ENCODE measurements at regions not wholly inside any gene's neighbourhood (a gene's known extent, or its start where the extent isn't known, plus 50 kb on each side); places are given as distances from the start of the nearest gene placed in this dataset.

GRCh38 chr6:112470376-112470775 is 123.2 kb downstream of the RFPL4B start:
- TF ChIP-seq SRF (IDR thresholded peaks at IDR 0.05; ENCODE audit: low read depth) (no peak), CTCF (IDR thresholded peaks at IDR 0.05 in 2 of 3, conservative IDR thresholded peaks at IDR 0.05 in 1 of 3; ENCODE audit: borderline replicate concordance in 1 of 3, insufficient read depth in 1 of 3, low read depth in 2 of 3, low read length in 2 of 3) (no peak), RAD21 (IDR thresholded peaks at IDR 0.05; ENCODE audit: low read depth) (no peak), POLR2AphosphoS5 (IDR thresholded peaks at IDR 0.05; ENCODE audit: low read depth, low read length) (no peak), MAX (IDR thresholded peaks at IDR 0.05) (no peak), SP1 (IDR thresholded peaks at IDR 0.05; ENCODE audit: low read depth) (no peak), EZH2 (IDR thresholded peaks at IDR 0.05) (no peak), ZBTB33 (IDR thresholded peaks at IDR 0.05; ENCODE audit: extremely low read depth, insufficient replicate concordance, low read length) (no peak), EZH2phosphoT487 (IDR thresholded peaks at IDR 0.05; ENCODE audit: borderline replicate concordance) (no peak), POLR2A (IDR thresholded peaks at IDR 0.05; ENCODE audit: borderline replicate concordance, extremely low read depth, insufficient read depth, insufficient read length) (no peak)
